Left colon (tissue), 2 donors: ENCODE measurements at regions not wholly inside any gene's neighbourhood (a gene's known extent, or its start where the extent isn't known, plus 50 kb on each side); places are given as distances from the start of the nearest gene placed in this dataset.

Experiments used
- ATAC-seq: fragments of 200-7000 bp; cut with Tn5 transposase; one replicate; pipeline ENCODE4 v1.9.1; 2020; ENCODE audit warnings: mild to moderate bottlenecking, moderate library complexity
- DNase-seq, 2 donors: peaks; one replicate each; pipeline ENCODE4 v3.0.0-alpha.2; 2020
- intact Hi-C, 2 donors: fragments of 100-400 bp; cut with DNase I in 1 of 2; cut with micrococcal nuclease in 1 of 2; formaldehyde crosslinking; loops; one replicate each; pipeline versions ENCODE4 v1.11.2 to v1.14.0; 2022; cut with DNase I, micrococcal nuclease
- donor health status: DM: no; HTN: no; CAD: no.
- donor health status: DM: yes; HTN: yes; CAD: no.

GRCh38 chr2:100752628-100753333 lies 67.2 kb upstream of the NPAS2 start:
- no peak for ATAC-seq
- DNase-seq, result no peak
- intact Hi-C loops, result no loop called here

GRCh38 chr2:100753444-100753843 lies 66.5 kb upstream of the NPAS2 start:
- ATAC-seq, result no peak
- no peak for DNase-seq
- intact Hi-C loops, result no loop called here

GRCh38 chr2:100753881-100754280 lies 66.1 kb upstream of the NPAS2 start:
- intact Hi-C loops, result no loop called here
- ATAC-seq, result no peak

GRCh38 chr2:100754951-100755350 lies 65.0 kb upstream of the NPAS2 start:
- no peak for ATAC-seq
- no peak for DNase-seq
- intact Hi-C loops, result no loop called here

More at GRCh38 chr2:100753881-100754280, 66.1 kb upstream of the NPAS2 start:
- no peak for DNase-seq

- DNase-seq, result no peak
- intact Hi-C loops, result no loop called here
- no peak for ATAC-seq
Observed at GRCh38 chr2:100755441-100755840, 64.5 kb upstream of the NPAS2 start.

GRCh38 chr2:100756704-100757103 lies 63.2 kb upstream of the NPAS2 start:
- ATAC-seq (no peak), DNase-seq (no peak)
- intact Hi-C loops, result no loop called here

GRCh38 chr2:100757621-100758394 lies 62.1 kb upstream of the NPAS2 start:
- ATAC-seq, result no peak
- no peak for DNase-seq
- intact Hi-C loops, result no loop called here

- ATAC-seq (no peak), DNase-seq (no peak)
- intact Hi-C loops, result no loop called here
Observed at GRCh38 chr2:100759901-100760300, 60.0 kb upstream of the NPAS2 start.

- no peak for DNase-seq
- peak; percentile 26 for ATAC-seq
- intact Hi-C loops, result no loop called here
Observed at GRCh38 chr2:100761365-100761764, 58.6 kb upstream of the NPAS2 start.

- no peak for ATAC-seq
- intact Hi-C loops, result no loop called here
Observed at GRCh38 chr2:100764430-100764829, 55.5 kb upstream of the NPAS2 start.

GRCh38 chr2:100765481-100765880 lies 54.5 kb upstream of the NPAS2 start:
- ATAC-seq, result no peak
- no peak for DNase-seq
- intact Hi-C loops, result no loop called here

More at GRCh38 chr2:100764430-100764829, 55.5 kb upstream of the NPAS2 start:
- no peak for DNase-seq

GRCh38 chr2:100766256-100766655 lies 53.7 kb upstream of the NPAS2 start:
- intact Hi-C loops, result no loop called here
- DNase-seq (no peak), ATAC-seq (no peak)

- DNase-seq, result no peak
- intact Hi-C loops, result no loop called here
Observed at GRCh38 chr2:100766806-100767205, 53.1 kb upstream of the NPAS2 start.

GRCh38 chr2:100767224-100767653 lies 52.7 kb upstream of the NPAS2 start:
- intact Hi-C loops, result no loop called here
- DNase-seq (no peak), ATAC-seq (peak; percentile 91)

More at GRCh38 chr2:100766806-100767205, 53.1 kb upstream of the NPAS2 start:
- ATAC-seq, result no peak

GRCh38 chr2:100767810-100768806 lies 51.8 kb upstream of the NPAS2 start:
- intact Hi-C loops, result no loop called here
- ATAC-seq, result peak; percentile 70
- no peak for DNase-seq
